H1 (cell line): ENCODE measurements at regions not wholly inside any gene's neighbourhood (a gene's known extent, or its start where the extent isn't known, plus 50 kb on each side); places are given as distances from the start of the nearest gene placed in this dataset.

Source experiments
- CTCF ChIA-PET: fragments of 300-600 bp; sonication (Branson Sonifier 250); formaldehyde crosslinking; loops from one replicate; lab custom pipeline; 2021; ENCODE audit not compliant: partially characterized antibody; lab: Charles Lee
- POLR2A ChIA-PET: fragments of 300-600 bp; sonication (Branson Sonifier 250); formaldehyde crosslinking; loops from one replicate; lab custom pipeline; 2021; ENCODE audit warnings: inconsistent platforms; ENCODE audit not compliant: partially characterized antibody; lab: Charles Lee
- DNase-seq, 2 experiments: peaks; one replicate each; pipeline versions ENCODE4 v3.0.0 to v3.0.0-alpha.2; 2010 to 2022; ENCODE audit warnings: low spot score in 2 of 2, low read depth in 1 of 2, mixed read lengths in 1 of 2
- FAIRE-seq: peaks from 2 replicates; lab custom pipeline; 2011; peaks lifted over from hg19 to GRCh38; lab: Jason Lieb, UNC
- H2AFZ ChIP-seq: 2 replicates; pipeline ENCODE4 v1.8.1; 2012; ENCODE audit warnings: low read length, inconsistent platforms
- H2AK5ac ChIP-seq: 2 replicates; pipeline ENCODE4 v1.6.1; 2013; ENCODE audit warnings: low read depth, low read length
- H2BK120ac ChIP-seq: replicated peaks from 2 replicates; pipeline ENCODE3; 2013; ENCODE audit warnings: low read depth, low read length, inconsistent platforms
- H2BK12ac ChIP-seq: 2 replicates; pipeline ENCODE4 v1.6.1; 2013; ENCODE audit warnings: low read depth, low read length
- H2BK15ac ChIP-seq: 2 replicates; pipeline ENCODE4 v1.6.1; 2013; ENCODE audit warnings: low read length
- H2BK20ac ChIP-seq: 2 replicates; pipeline ENCODE4 v1.6.1; 2013; ENCODE audit warnings: low read length
- H2BK5ac ChIP-seq: 2 replicates; pipeline ENCODE4 v1.6.1; 2013; ENCODE audit warnings: low read depth, low read length
- H3K14ac ChIP-seq: 2 replicates; pipeline ENCODE4 v1.6.1; 2013; ENCODE audit warnings: inconsistent platforms; ENCODE audit not compliant: insufficient read length
- H3K18ac ChIP-seq: 2 replicates; pipeline ENCODE4 v1.6.1; 2013; ENCODE audit warnings: low read length; ENCODE audit errors: extremely low read depth
- H3K23ac ChIP-seq: 2 replicates; pipeline ENCODE4 v1.6.1; 2013; ENCODE audit warnings: inconsistent platforms; ENCODE audit not compliant: insufficient read length
- H3K23me2 ChIP-seq: 2 replicates; pipeline ENCODE4 v1.6.1; 2013; ENCODE audit warnings: low read depth, low read length
- H3K27ac ChIP-seq: 2 replicates; pipeline ENCODE4 v1.6.1; 2011; ENCODE audit warnings: low read depth, low read length, inconsistent platforms
- H3K27me3 ChIP-seq, 4 experiments: replicated peaks in 1 of 4; 1 replicate in 1 of 4; 2 replicates in 3 of 4; pipeline versions ENCODE4 v1.6.1 to v1.8.1; 2011 to 2013; ENCODE audit warnings: low read length in 3 of 4, mild to moderate bottlenecking in 3 of 4, inconsistent platforms in 2 of 4, mixed read lengths in 2 of 4, moderate library complexity in 1 of 4; ENCODE audit not compliant: control insufficient read depth in 3 of 4, insufficient read depth in 3 of 4; ENCODE audit errors: extremely low read depth in 1 of 4
- H3K36me3 ChIP-seq, 4 experiments: 2 replicates each; pipeline versions ENCODE4 v1.6.1 to v1.8.1; 2011 to 2013; ENCODE audit warnings: mild to moderate bottlenecking in 4 of 4, low read length in 3 of 4, moderate library complexity in 2 of 4, control low read depth in 1 of 4, inconsistent platforms in 1 of 4; ENCODE audit not compliant: insufficient read depth in 4 of 4, control insufficient read depth in 2 of 4
- H3K4ac ChIP-seq: replicated peaks from 2 replicates; pipeline ENCODE3; 2013; ENCODE audit warnings: low read length, low read depth, mixed read lengths, inconsistent platforms; ENCODE audit not compliant: insufficient read length
- H3K4me1 ChIP-seq, 4 experiments: replicated peaks in 1 of 4; 1 replicate in 1 of 4; 2 replicates in 3 of 4; pipeline versions ENCODE4 v1.6.1 to v1.8.1; 2011 to 2013; ENCODE audit warnings: low read length in 3 of 4, inconsistent platforms in 2 of 4, mixed read lengths in 1 of 4; ENCODE audit not compliant: insufficient read depth in 4 of 4, control insufficient read depth in 3 of 4
- H3K4me2 ChIP-seq, 2 experiments: 2 replicates each; pipeline versions ENCODE4 v1.6.1 to v1.8.1; 2011 to 2013; ENCODE audit warnings: low read depth in 2 of 2, low read length in 2 of 2, control low read depth in 1 of 2, inconsistent platforms in 1 of 2, mild to moderate bottlenecking in 1 of 2; ENCODE audit not compliant: insufficient read depth in 1 of 2
- H3K4me3 ChIP-seq, 4 experiments: fragments of 200-600, 300-600 bp in 1 of 4; sonication (generic), shearing (Covaris generic), sonication (Bioruptor Twin) in 1 of 4; 2 replicates each; pipeline versions ENCODE4 v1.5.1 to v1.8.1; 2011 to 2016; ENCODE audit warnings: low read length in 4 of 4, low read depth in 3 of 4, control low read depth in 2 of 4, inconsistent platforms in 2 of 4, mild to moderate bottlenecking in 2 of 4, mixed read lengths in 1 of 4, moderate library complexity in 1 of 4; ENCODE audit not compliant: insufficient read depth in 2 of 4; ENCODE audit errors: extremely low read depth in 1 of 4
- H3K56ac ChIP-seq: replicated peaks from 2 replicates; pipeline ENCODE3; 2013; ENCODE audit warnings: low read depth, mild to moderate bottlenecking, mixed read lengths, low read length, inconsistent platforms; ENCODE audit not compliant: insufficient read length
- H3K79me1 ChIP-seq: 2 replicates; pipeline ENCODE4 v1.6.1; 2013; ENCODE audit warnings: low read depth, low read length, control low read depth
- H3K79me2 ChIP-seq, 2 experiments: 2 replicates each; pipeline versions ENCODE4 v1.6.1 to v1.8.1; 2012 to 2013; ENCODE audit warnings: low read length in 2 of 2, mild to moderate bottlenecking in 2 of 2, inconsistent platforms in 1 of 2; ENCODE audit not compliant: insufficient read depth in 2 of 2, control insufficient read depth in 1 of 2
- H3K9ac ChIP-seq, 4 experiments: replicated peaks in 1 of 4; 1 replicate in 1 of 4; 2 replicates in 3 of 4; pipeline versions ENCODE4 v1.6.1 to v1.8.1; 2011 to 2013; ENCODE audit warnings: low read depth in 3 of 4, low read length in 3 of 4, control low read depth in 2 of 4, mild to moderate bottlenecking in 2 of 4, moderate library complexity in 2 of 4, inconsistent platforms in 1 of 4; ENCODE audit errors: extremely low read depth in 1 of 4
- H3K9me3 ChIP-seq, 2 experiments: 2 replicates each; pipeline versions ENCODE4 v1.6.1 to v1.8.1; 2012 to 2013; ENCODE audit warnings: mild to moderate bottlenecking in 2 of 2, moderate library complexity in 2 of 2, control low read depth in 1 of 2, inconsistent platforms in 1 of 2, low read depth in 1 of 2, low read length in 1 of 2, mixed read lengths in 1 of 2; ENCODE audit not compliant: insufficient read depth in 2 of 2
- H4K20me1 ChIP-seq, 2 experiments: replicated peaks in 1 of 2; 2 replicates each; pipeline versions ENCODE3 to v1.8.1; 2011 to 2013; ENCODE audit warnings: inconsistent platforms in 2 of 2, low read length in 2 of 2, mild to moderate bottlenecking in 1 of 2; ENCODE audit not compliant: insufficient read depth in 2 of 2, control insufficient read depth in 1 of 2
- H4K5ac ChIP-seq: 2 replicates; pipeline ENCODE4 v1.6.1; 2013; ENCODE audit warnings: low read length, low read depth, mixed read lengths, inconsistent platforms; ENCODE audit not compliant: insufficient read length
- H4K8ac ChIP-seq: 2 replicates; pipeline ENCODE4 v1.8.0; 2013; ENCODE audit warnings: mild to moderate bottlenecking, moderate library complexity, low read length, inconsistent platforms; ENCODE audit not compliant: insufficient read depth; ENCODE audit errors: extremely low read depth
- H4K91ac ChIP-seq: replicated peaks from 2 replicates; pipeline ENCODE3; 2013; ENCODE audit warnings: low read length, mixed read lengths, inconsistent platforms; ENCODE audit not compliant: insufficient read length
- CBX5 ChIP-seq: fragments of 300-800, 300-1000 bp; sonication (generic); IDR thresholded peaks from 2 replicates; pipeline ENCODE4 v1.7.1; 2016; ENCODE audit warnings: antibody characterized with exemption, low read length, low read depth
- CBX8 ChIP-seq: fragments of 300-800, 300-1000 bp; sonication (generic); IDR thresholded peaks from 2 replicates; pipeline ENCODE4 v1.7.1; 2016; ENCODE audit warnings: low read depth, low read length, borderline replicate concordance
- RBBP5 ChIP-seq: IDR thresholded peaks from 2 replicates; pipeline ENCODE4 v1.7.1; 2012; ENCODE audit warnings: low read depth, mild to moderate bottlenecking, inconsistent platforms, low read length, moderate library complexity, borderline replicate concordance
- WGBS, 2 experiments: shearing (Covaris generic) in 1 of 2; methylation state at CpG; one replicate each; pipeline versions ENCODE4 v1.1.6 to v1.1.7; 2013 to 2015; ENCODE audit warnings: low lambda C conversion rate in 2 of 2, mixed read lengths in 2 of 2, inconsistent platforms in 1 of 2, low coverage in 1 of 2, missing lambda C conversion rate in 1 of 2; ENCODE audit not compliant: insufficient replicate concordance in 2 of 2, insufficient coverage in 1 of 2, insufficient read length in 1 of 2; ENCODE audit errors: extremely low coverage in 1 of 2, missing lambda C conversion rate in 1 of 2; 5-methylcytosine and 5-hydroxymethylcytosine counted together

DNA sequence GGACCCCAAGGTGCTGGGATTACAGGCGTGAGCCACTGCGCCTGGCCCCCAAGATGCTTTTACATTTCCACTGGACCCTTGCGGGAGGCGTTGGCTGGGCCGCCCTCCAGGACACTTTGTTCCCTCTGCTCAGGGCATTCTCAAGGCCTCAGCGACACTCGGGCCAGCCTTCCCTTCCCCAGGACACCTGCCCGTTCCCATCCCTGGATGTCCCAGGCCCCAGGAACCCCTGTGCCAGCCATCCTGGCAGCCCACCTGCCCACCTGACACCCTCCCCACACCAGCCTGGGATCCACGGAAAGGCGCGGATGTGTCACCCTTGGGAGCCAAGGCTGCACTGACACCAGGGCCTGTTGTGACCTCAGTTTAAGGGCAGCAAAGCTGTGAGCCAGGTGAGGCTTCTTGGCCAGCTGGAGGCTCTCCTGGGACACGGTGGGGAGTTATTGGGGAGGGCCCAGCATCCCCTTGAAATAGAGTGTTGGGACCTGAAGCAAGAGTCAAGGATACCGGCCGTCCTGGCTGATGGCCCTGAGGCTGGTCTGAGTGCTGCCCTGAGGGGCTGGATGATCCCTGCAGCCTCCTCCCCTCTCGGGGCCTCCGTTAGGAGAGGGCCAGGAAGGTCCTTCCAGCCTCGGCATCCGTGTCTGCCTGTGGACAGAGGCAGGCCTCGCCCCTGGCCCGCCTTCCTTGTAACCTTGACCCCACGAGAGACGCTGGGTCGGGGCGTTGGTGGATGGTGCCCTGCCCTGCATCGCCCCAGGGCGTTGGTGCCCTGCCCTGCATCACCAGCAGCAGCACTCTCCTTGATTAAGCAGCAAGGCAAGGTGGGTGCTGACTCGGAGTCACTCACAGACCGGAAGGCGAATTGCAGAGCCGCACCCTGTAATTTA is 84.2 kb upstream of the BHLHE23 start:
- DNase-seq, result peak in 1 of 2 experiments; percentile 38
- H3K14ac ChIP-seq, result no peak overlapping the region
- no peaks in the 10 kb centered on the region for H3K9me3 ChIP-seq
- H2BK20ac ChIP-seq, result no peak overlapping the region
- no peaks in the 10 kb centered on the region for H3K23me2 ChIP-seq
- no peak overlapping the region for H2BK5ac ChIP-seq
- no peak overlapping the region for H4K91ac ChIP-seq
- no peaks in the 10 kb centered on the region for H3K79me2 ChIP-seq
- CTCF ChIA-PET, result interaction anchor here (0.6 to 1.2 kb wide), 2 partner anchors 10 to 411 kb away, joined by 3 to 4 read pairs; no protein-coding TSS in a partner anchor
- H2BK12ac ChIP-seq, result no peak overlapping the region
- WGBS, 2 experiments, result 91% methylated on average over 29 of the region's 30 CpGs; no CpG with 5 or more reads in 1 of the 2 experiments
- no peak overlapping the region for H4K8ac ChIP-seq
- H3K27me3 ChIP-seq, result no peaks in the 10 kb centered on the region
- H3K9ac ChIP-seq, result no peak overlapping the region
- H3K79me1 ChIP-seq, result no peaks in the 10 kb centered on the region
- no peak overlapping the region for H3K27ac ChIP-seq
- H3K36me3 ChIP-seq, result no peaks in the 10 kb centered on the region
- POLR2A ChIA-PET, result interaction anchor here (0.6 kb wide), 1 partner anchor 31 kb away, joined by 3 read pairs; no protein-coding TSS in a partner anchor
- no peak overlapping the region for H2BK120ac ChIP-seq
- H3K4me2 ChIP-seq, result no peak overlapping the region
- H3K4me1 ChIP-seq, result no peaks in the 10 kb centered on the region
- no peak for FAIRE-seq
- no peak overlapping the region for H2BK15ac ChIP-seq
- H3K56ac ChIP-seq, result no peak overlapping the region
- no peak overlapping the region for H3K4ac ChIP-seq
- H4K20me1 ChIP-seq, result no peaks in the 10 kb centered on the region
- no peak overlapping the region for H4K5ac ChIP-seq
- H3K18ac ChIP-seq, result no peak overlapping the region
- no peak overlapping the region for H3K4me3 ChIP-seq
- no peak overlapping the region for H3K23ac ChIP-seq
- H2AK5ac ChIP-seq, result no peak overlapping the region
- no peak overlapping the region for H2AFZ ChIP-seq
- TF ChIP-seq RBBP5, result no peak
- TF ChIP-seq CBX8, result no peak
- no peak for TF ChIP-seq CBX5
